Stimulated activated CD4-positive, alpha-beta T cell treated with anti-CD3 and anti-CD28 coated beads, Interleukin-1b, Interleukin-23, amount 100 ng/mL, for 24 hours (primary cell): ENCODE measurements at regions not wholly inside any gene's neighbourhood (a gene's known extent, or its start where the extent isn't known, plus 50 kb on each side); places are given as distances from the start of the nearest gene placed in this dataset.
"Not testable (repeated sequence)": the region's sequence is repeated elsewhere in the genome, so short reads cannot be mapped to it uniquely, and the experiment has no call there.

Experiments
- DNase-seq, 4 experiments: peaks; one replicate each; pipeline ENCODE4 v3.0.0-alpha.2; 2020; ENCODE audit warnings: low read depth in 4 of 4, low spot score in 1 of 4

DNA sequence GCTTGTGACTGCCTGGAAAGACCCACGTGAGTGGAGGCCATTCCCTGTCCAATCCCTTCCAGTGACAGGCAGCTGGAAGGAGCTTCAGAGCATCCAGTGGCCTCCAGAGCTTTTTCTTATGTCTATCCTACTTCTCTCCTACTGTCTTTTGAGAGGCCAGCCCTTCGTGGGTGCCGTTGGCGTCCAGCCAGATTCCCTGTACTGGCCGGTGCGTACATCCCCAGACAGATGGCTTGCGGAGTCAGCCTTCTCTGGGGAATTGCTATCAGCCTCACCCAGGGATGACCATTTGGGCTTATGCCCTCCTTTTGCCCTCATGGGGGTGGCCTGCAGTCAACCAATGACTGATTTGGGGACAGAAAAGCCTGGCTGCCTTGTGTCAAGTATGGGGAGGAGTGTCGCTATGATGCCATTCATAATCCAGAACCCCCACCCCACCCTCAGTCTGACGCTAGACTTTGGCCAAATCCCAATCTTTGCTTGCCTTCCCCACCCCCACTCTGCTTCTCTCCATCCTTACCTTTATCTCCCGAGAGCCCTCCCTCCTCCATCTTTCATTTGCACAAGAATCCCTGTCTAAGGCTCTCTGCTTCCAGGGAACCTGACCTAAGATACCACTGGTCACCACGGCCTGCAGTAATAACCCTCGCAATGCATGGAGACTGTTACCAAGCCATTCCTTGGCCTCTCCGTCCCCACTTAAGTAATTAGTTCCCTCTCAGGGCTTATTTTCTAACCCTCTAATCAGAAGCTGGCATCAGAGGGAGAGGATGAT is 150.3 kb upstream of the BCOR start:
- no peak for DNase-seq

DNA sequence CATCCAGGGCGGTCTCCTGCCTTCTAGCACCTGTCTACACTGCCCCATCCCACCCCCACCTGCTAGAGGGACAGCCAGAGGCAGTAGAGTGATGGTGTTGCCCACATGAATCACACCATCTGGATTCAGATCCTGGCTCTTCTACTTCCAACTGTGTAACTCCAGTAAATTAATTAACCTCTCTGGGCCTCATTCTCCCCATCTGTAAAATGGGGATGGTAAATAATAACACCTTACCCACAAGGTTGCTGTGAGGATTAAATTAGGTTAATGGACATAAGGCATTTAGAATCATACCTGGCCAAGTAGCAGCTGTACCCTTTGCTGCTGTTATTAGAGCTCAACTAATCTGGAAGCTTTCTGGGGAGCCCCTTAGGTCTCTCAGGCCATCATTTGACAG is 149.6 kb upstream of the BCOR start:
- no peak for DNase-seq

- DNase-seq: no peak
These were observed 147.8 kb upstream of the BCOR start for GRCh38 chrX:40245488-40246071.

GRCh38 chrX:40244980-40245379 is 147.2 kb upstream of the BCOR start:
- DNase-seq: no peak

DNA sequence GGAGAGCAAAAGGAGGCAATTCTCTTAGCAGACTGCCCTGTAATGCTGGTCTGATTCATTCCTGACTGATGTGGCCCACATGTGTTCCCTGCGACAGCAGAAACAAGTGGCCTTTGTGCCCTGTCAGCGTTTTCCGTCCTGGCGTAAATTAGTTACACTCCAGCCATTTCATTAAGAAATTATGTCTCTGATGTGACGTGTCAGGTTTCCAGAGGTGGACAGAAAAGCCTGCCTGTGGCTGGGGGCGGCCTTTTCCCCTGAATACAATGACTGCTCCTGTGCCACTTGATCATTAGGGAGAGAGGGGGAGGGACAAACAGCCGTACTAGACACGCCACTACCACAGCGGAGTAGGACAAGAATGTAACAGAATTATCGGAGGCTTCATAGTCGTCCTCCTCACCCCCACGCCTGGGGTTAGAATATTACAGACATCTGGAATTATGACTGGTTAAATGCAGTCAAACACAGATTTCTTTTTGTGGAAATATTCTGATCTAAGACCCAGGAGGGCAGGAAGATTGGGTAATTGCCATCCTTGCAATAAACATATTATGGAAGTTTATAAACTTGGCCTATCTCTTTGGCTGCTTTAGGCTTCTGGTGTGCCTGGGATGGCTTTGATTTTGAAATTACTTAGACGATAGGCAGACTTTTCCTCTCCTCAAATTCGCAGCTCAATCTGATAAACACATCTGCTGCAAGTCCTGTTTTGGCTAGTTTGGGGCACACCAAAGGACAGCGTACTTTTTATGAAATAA is 146.2 kb upstream of the BCOR start:
- no peak for DNase-seq

GRCh38 chrX:40240844-40241243 is 143.1 kb upstream of the BCOR start:
- no peak for DNase-seq

DNA sequence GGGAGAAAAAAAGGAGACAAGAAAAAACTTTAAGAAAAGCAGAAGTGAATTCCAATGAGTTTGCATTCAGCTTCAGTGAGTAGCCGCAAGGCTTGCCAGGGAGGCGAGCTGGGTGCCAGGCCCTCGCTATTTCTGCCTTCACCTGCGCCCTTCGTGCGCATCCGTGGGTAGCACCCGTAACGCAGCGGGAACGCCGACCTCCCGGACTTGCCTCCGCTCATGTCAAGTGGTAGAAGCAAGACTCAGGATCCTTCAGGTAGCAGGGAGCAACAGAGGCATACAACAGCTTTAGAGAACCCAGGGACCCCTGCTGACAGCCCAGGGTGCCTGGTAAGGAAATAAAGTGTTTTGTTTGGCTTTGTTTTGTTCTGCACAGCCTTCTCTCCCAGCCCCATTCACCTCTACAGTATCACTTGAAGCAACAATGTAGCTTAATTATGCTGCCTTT is 140.0 kb upstream of the BCOR start:
- DNase-seq: no peak

GRCh38 chrX:40230646-40231045 is 132.9 kb upstream of the BCOR start:
- no peak for DNase-seq

DNA sequence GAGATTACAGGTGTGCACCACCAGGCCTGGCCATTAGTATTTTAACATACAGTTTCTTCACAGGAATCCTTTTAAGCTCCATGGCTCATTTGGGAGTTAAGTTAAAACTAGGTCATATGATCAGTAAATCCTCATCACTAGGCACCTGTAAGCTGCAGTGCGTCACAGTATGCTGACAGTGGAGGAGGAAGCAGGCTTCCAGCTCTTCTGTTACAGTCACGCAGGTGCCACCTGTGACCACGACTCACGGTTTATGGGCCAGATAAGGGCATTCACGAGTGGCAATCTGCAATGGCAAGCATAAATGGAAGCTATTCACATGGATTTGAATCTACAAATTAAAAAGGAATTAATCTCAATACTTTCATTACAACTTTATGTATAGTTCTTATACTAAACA is 129.4 kb upstream of the BCOR start:
- no peak for DNase-seq

DNA sequence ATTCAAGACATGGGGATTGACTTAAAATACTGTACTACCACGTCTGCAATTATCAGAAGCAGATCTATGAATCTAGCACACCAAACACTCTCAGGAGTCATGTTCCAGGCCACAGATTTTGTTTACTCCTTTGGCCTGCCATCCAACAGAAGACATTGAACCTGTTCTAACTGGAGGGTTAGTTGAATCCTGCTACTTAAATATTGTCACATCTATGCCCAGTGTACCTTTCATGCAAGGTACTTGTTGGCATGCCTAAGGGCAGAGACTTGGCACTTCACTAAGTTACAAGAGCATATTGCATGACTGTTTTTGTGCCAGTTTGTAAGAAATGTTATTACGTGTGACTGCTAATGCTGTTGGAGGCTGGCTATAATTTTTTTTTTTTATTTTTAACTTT is 126.9 kb upstream of the BCOR start:
- DNase-seq: no peak

- DNase-seq: not testable (repeated sequence)
These were observed 124.9 kb upstream of the BCOR start for GRCh38 chrX:40222612-40223011.

- DNase-seq: no peak
These were observed 115.3 kb upstream of the BCOR start for GRCh38 chrX:40213092-40213491.

DNA sequence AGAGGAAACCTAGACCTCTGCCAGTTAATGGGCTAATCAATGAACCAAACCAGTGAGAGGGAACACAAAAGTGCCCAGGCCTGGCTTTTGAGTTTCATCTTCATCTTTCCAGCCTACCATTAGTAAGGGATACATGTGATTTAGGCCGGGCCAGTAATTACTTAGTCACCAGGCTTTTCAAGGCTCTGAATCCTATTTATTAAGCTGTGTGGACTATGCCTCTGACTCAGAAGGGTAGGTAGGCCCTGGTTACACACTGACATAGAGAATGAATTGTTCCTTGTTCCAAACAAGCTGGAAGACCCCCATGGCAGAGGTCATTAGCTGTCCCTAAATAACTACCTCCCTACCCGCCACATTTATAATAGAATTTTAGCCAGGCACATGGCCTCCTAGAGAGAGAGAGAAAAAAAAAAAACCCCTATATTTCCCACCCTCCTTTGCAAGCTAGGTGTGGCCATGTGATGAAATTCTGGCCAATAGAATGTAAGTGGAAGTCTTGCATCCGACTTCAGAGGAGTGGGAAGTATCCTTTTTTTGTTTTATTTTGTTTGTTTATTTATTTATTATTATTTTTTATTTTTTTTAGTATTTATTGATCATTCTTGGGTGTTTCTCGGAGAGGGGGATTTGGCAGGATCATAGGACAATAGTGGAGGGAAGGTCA is 112.3 kb upstream of the BCOR start:
- no peak for DNase-seq

DNA sequence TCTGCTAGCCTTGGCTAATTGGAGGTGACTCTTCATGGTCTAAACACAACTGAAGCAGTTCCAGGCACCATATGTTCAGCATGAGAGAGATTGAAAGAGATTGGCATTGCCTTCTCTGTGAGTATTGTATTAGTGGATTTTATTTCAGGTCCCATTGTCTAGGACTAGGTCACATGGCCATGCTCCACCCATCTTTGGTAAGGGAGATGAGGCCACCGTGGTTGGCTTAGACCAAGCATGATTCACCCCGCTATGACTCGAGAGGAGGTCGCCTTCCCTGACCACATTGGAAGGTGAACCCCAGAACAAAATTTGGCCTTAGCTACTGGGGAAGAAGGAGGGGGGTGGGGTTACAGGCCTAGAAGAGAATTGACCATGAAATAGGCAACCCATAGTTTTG is 109.9 kb upstream of the BCOR start:
- DNase-seq: no peak

DNA sequence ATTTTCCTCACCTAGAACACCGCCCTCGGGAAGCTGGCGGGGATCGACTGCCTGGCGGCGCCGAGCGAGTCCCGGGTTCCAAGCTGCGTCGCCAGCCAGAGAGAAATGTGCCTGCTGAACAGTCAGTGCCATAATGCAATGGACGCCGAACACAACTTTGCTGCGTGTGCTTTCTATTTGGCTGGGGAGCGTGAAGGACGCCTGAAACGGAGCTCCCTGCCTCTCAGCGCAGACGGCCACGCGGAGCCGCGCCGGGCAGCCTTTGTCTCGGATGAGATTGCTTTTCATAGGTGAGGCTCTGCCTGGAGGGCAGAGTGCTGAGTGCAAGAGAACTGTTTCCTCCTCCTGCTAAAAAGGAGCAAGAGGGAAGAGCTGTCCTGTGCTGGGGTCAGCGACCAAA is 107.7 kb upstream of the BCOR start:
- DNase-seq: no peak

- DNase-seq: no peak
These were observed 104.7 kb upstream of the BCOR start for GRCh38 chrX:40202456-40202855.

- DNase-seq: no peak
These were observed 103.6 kb upstream of the BCOR start for GRCh38 chrX:40201329-40201885.

GRCh38 chrX:40199704-40200103 is 101.9 kb upstream of the BCOR start:
- DNase-seq: no peak

DNA sequence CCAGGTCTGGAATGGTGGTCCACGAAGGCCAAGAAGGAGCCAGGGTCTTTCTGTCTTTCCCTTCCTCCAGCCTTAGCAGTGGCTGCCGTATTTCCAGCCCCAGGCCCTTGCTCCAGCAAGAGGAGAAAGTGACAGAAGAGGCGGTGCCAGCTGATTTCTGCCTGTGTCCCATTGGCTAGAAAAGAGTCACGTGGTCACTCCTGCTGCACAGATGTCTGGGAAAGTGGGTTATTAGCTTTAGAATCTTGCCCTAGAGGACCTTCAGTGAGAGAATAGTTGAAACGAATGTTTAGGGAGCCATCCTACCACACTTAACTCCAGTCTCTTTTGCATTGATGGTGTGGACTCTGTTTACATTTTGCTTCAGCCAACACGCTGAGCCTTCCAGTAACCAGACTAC is 99.3 kb upstream of the BCOR start:
- DNase-seq: no peak

- DNase-seq: no peak
These were observed 97.6 kb upstream of the BCOR start for GRCh38 chrX:40195368-40195767.

GRCh38 chrX:40192196-40192595 is 94.4 kb upstream of the BCOR start:
- DNase-seq: no peak
